HEK293 (cell line): ENCODE measurements at regions not wholly inside any gene's neighbourhood (a gene's known extent, or its start where the extent isn't known, plus 50 kb on each side); places are given as distances from the start of the nearest gene placed in this dataset.

Experiments
- CTCF ChIA-PET: fragments of 350-600 bp; formaldehyde crosslinking; extraction: SDS; loops from one replicate; lab custom pipeline; 2021; ENCODE audit warnings: antibody characterized with exemption; lab: Yijun Ruan, JAX
- POLR2A ChIA-PET: fragments of 300-600 bp; formaldehyde crosslinking; extraction: SDS; loops from one replicate; lab custom pipeline; 2020; ENCODE audit warnings: antibody characterized with exemption, inconsistent platforms; lab: Yijun Ruan, JAX
- H3K27ac ChIP-seq: fragments of 200-500 bp; sonication (Bioruptor generic); 2 replicates; pipeline ENCODE4 v1.5.1; 2014; ENCODE audit warnings: low read depth, low read length, control low read depth, inconsistent platforms; ENCODE audit errors: extremely low read depth
- H3K36me3 ChIP-seq, 2 experiments: fragments of 200-500 bp in 1 of 2; sonication (Bioruptor generic) in 1 of 2; 1 replicate in 1 of 2; 2 replicates in 1 of 2; pipeline ENCODE4 v1.5.1; 2014 to 2017; ENCODE audit warnings: inconsistent platforms in 2 of 2, low read length in 2 of 2; ENCODE audit not compliant: control insufficient read depth in 2 of 2, insufficient read depth in 1 of 2
- H3K4me1 ChIP-seq: fragments of 200-500 bp; sonication (Bioruptor generic); 2 replicates; pipeline ENCODE4 v1.5.1; 2014; ENCODE audit warnings: mild to moderate bottlenecking, low read length, inconsistent platforms; ENCODE audit not compliant: control insufficient read depth, insufficient read depth
- H3K4me3 ChIP-seq: 2 replicates; pipeline ENCODE4 v1.5.1; 2011; ENCODE audit warnings: low read depth, mild to moderate bottlenecking, control low read depth, low read length, moderate library complexity
- H3K9me3 ChIP-seq: fragments of 200-500 bp; sonication (Bioruptor generic); 2 replicates; pipeline ENCODE4 v1.5.1; 2014; ENCODE audit warnings: low read depth, low read length, inconsistent platforms; ENCODE audit not compliant: control insufficient read depth, insufficient read depth
- GLIS2 ChIP-seq: fragments of 450-650 bp; formaldehyde crosslinking; IDR thresholded peaks from 2 replicates; pipeline ENCODE4 v1.5.1; 2016; ENCODE audit warnings: missing biosample characterization, missing genetic modification characterization
- HOXC10 ChIP-seq: sonication (generic); formaldehyde crosslinking; IDR thresholded peaks from 2 replicates; pipeline ENCODE4 v1.8.1; 2023; ENCODE audit warnings: mild to moderate bottlenecking, missing genetic modification reagents
- HOXD13 ChIP-seq: sonication (generic); formaldehyde crosslinking; IDR thresholded peaks from 2 replicates; pipeline ENCODE4 v1.8.0; 2022; ENCODE audit warnings: missing genetic modification reagents, borderline replicate concordance
- IKZF3 ChIP-seq: fragments of 450-650 bp; IDR thresholded peaks from 2 replicates; pipeline ENCODE4 v1.5.0; 2018; ENCODE audit warnings: missing biosample characterization, mild to moderate bottlenecking, missing genetic modification characterization, moderate library complexity
- KLF8 ChIP-seq: fragments of 450-650 bp; formaldehyde crosslinking; IDR thresholded peaks from 2 replicates; pipeline ENCODE4 v1.5.1; 2016; ENCODE audit warnings: missing biosample characterization, missing genetic modification characterization
- OSR2 ChIP-seq: fragments of 450-650 bp; formaldehyde crosslinking; IDR thresholded peaks from 2 replicates; pipeline ENCODE4 v1.5.1; 2016; ENCODE audit warnings: missing biosample characterization, missing genetic modification characterization
- PRDM1 ChIP-seq: fragments of 450-650 bp; formaldehyde crosslinking; IDR thresholded peaks from 2 replicates; pipeline ENCODE4; 2016; ENCODE audit warnings: missing biosample characterization, missing genetic modification characterization
- WT1 ChIP-seq: fragments of 450-650 bp; formaldehyde crosslinking; IDR thresholded peaks from 2 replicates; pipeline ENCODE4 v1.5.1; 2016; ENCODE audit warnings: missing biosample characterization, missing genetic modification characterization
- ZNF10 ChIP-seq: fragments of 450-650 bp; formaldehyde crosslinking; IDR thresholded peaks from 2 replicates; pipeline ENCODE4 v1.5.1; 2017; ENCODE audit warnings: missing biosample characterization, missing genetic modification characterization
- ZNF114 ChIP-seq: fragments of 450-650 bp; formaldehyde crosslinking; IDR thresholded peaks from 2 replicates; pipeline ENCODE4 v1.5.0; 2017; ENCODE audit warnings: missing biosample characterization, missing genetic modification characterization
- ZNF133 ChIP-seq: fragments of 450-650 bp; formaldehyde crosslinking; IDR thresholded peaks from 2 replicates; pipeline ENCODE4 v1.5.1; 2016; ENCODE audit warnings: missing biosample characterization, missing genetic modification characterization
- ZNF140 ChIP-seq: fragments of 450-650 bp; formaldehyde crosslinking; IDR thresholded peaks from 2 replicates; pipeline ENCODE4 v1.5.1; 2016; ENCODE audit warnings: missing biosample characterization, missing genetic modification characterization
- ZNF2 ChIP-seq: fragments of 450-650 bp; formaldehyde crosslinking; IDR thresholded peaks from 2 replicates; pipeline ENCODE4 v1.5.1; 2016; ENCODE audit warnings: missing biosample characterization, missing genetic modification characterization
- ZNF221 ChIP-seq: fragments of 450-650 bp; formaldehyde crosslinking; IDR thresholded peaks from 2 replicates; pipeline ENCODE4 v1.5.1; 2017; ENCODE audit warnings: missing biosample characterization, missing genetic modification characterization, borderline replicate concordance
- ZNF423 ChIP-seq: fragments of 450-650 bp; formaldehyde crosslinking; IDR thresholded peaks from 2 replicates; pipeline ENCODE4 v1.5.1; 2016; ENCODE audit warnings: missing biosample characterization, missing genetic modification characterization
- ZNF510 ChIP-seq: fragments of 450-650 bp; formaldehyde crosslinking; IDR thresholded peaks from 2 replicates; pipeline ENCODE4 v1.5.1; 2018; ENCODE audit warnings: mild to moderate bottlenecking, missing genetic modification characterization, missing biosample characterization; ENCODE audit not compliant: insufficient replicate concordance
- ZNF529 ChIP-seq: fragments of 450-650 bp; formaldehyde crosslinking; IDR thresholded peaks from 2 replicates; pipeline ENCODE4 v1.5.1; 2017; ENCODE audit warnings: missing genetic modification characterization, missing biosample characterization; ENCODE audit not compliant: insufficient replicate concordance
- ZNF560 ChIP-seq: fragments of 450-650 bp; formaldehyde crosslinking; IDR thresholded peaks from 2 replicates; pipeline ENCODE4 v1.5.1; 2017; ENCODE audit warnings: missing biosample characterization, missing genetic modification characterization, borderline replicate concordance
- ZNF629 ChIP-seq: fragments of 450-650 bp; formaldehyde crosslinking; IDR thresholded peaks from 2 replicates; pipeline ENCODE4 v1.5.1; 2017; ENCODE audit warnings: missing biosample characterization, missing genetic modification characterization
- ZNF654 ChIP-seq: fragments of 450-650 bp; formaldehyde crosslinking; IDR thresholded peaks from 2 replicates; pipeline ENCODE4 v1.5.1; 2016; ENCODE audit warnings: low read depth, missing biosample characterization, missing genetic modification characterization
- ZNF664 ChIP-seq: fragments of 450-650 bp; formaldehyde crosslinking; IDR thresholded peaks from 2 replicates; pipeline ENCODE4 v1.5.1; 2016; ENCODE audit warnings: missing biosample characterization, missing genetic modification characterization
- ZNF670 ChIP-seq: fragments of 450-650 bp; formaldehyde crosslinking; IDR thresholded peaks from 2 replicates; pipeline ENCODE4 v1.5.1; 2016; ENCODE audit warnings: missing biosample characterization, missing genetic modification characterization, low read depth
- ZNF785 ChIP-seq: fragments of 450-650 bp; formaldehyde crosslinking; IDR thresholded peaks from 2 replicates; pipeline ENCODE4 v1.5.1; 2016; ENCODE audit warnings: missing biosample characterization, missing genetic modification characterization
- ZSCAN23 ChIP-seq: fragments of 450-650 bp; formaldehyde crosslinking; IDR thresholded peaks from 2 replicates; pipeline ENCODE4 v1.5.1; 2016; ENCODE audit warnings: missing biosample characterization, missing genetic modification characterization
- ZXDB ChIP-seq: fragments of 450-650 bp; formaldehyde crosslinking; IDR thresholded peaks from 2 replicates; pipeline ENCODE4 v1.5.1; 2016; ENCODE audit warnings: missing biosample characterization, missing genetic modification characterization
- TF ChIP-seq, protein P1 (sequence below): fragments of 450-650 bp; formaldehyde crosslinking; IDR thresholded peaks from 2 replicates; pipeline ENCODE4 v1.5.1; 2016; ENCODE audit warnings: missing biosample characterization, missing genetic modification characterization
- TF ChIP-seq, protein P2 (sequence below): fragments of 450-650 bp; formaldehyde crosslinking; IDR thresholded peaks from 2 replicates; pipeline ENCODE4 v1.5.1; 2016; ENCODE audit warnings: missing biosample characterization, missing genetic modification characterization
- TF ChIP-seq, protein P3 (sequence below): fragments of 450-650 bp; formaldehyde crosslinking; IDR thresholded peaks from 2 replicates; pipeline ENCODE4 v1.5.1; 2016; ENCODE audit warnings: missing biosample characterization, missing genetic modification characterization
- TF ChIP-seq, protein P4 (sequence below): fragments of 450-650 bp; formaldehyde crosslinking; IDR thresholded peaks from 2 replicates; pipeline ENCODE4 v1.5.1; 2016; ENCODE audit warnings: missing biosample characterization, missing genetic modification characterization
- TF ChIP-seq, protein P5 (sequence below): fragments of 450-650 bp; formaldehyde crosslinking; IDR thresholded peaks from 2 replicates; pipeline ENCODE4 v1.5.1; 2016; ENCODE audit warnings: missing biosample characterization, missing genetic modification characterization, low read depth

DNA sequence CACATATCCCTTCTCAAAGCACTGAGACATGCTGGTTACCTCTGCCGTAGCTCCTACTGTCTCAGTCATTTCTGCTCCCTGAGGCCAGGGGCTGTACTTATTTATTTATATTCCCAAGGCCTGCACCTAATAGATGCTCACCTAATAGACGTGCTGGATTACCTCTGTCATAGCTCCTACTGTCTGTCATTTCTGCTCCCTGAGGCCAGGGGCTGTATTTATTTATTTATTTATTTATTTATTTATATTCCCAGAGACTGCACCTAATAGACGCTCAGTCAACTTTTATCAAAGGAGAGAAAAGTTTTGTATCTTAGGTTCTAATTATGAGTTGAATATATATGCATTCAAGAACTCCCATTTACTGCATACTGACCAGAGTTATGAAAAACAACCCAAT, 414.0 kb upstream of the TRIB2 start (continued):
- no peak for TF ChIP-seq GLIS2
- TF ChIP-seq WT1 (tag by site-specific recombination), result no peak
- no peak for TF ChIP-seq ZNF670 (tag by site-specific recombination)
- TF ChIP-seq, protein P1, sequence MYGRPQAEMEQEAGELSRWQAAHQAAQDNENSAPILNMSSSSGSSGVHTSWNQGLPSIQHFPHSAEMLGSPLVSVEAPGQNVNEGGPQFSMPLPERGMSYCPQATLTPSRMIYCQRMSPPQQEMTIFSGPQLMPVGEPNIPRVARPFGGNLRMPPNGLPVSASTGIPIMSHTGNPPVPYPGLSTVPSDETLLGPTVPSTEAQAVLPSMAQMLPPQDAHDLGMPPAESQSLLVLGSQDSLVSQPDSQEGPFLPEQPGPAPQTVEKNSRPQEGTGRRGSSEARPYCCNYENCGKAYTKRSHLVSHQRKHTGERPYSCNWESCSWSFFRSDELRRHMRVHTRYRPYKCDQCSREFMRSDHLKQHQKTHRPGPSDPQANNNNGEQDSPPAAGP (tag by site-specific recombination), result no peak
- no peak for TF ChIP-seq KLF8
- no peak for TF ChIP-seq ZSCAN23 (tag by site-specific recombination)
- no peak for TF ChIP-seq ZNF133
- TF ChIP-seq OSR2 (tag by site-specific recombination), result no peak
- TF ChIP-seq, protein P2, sequence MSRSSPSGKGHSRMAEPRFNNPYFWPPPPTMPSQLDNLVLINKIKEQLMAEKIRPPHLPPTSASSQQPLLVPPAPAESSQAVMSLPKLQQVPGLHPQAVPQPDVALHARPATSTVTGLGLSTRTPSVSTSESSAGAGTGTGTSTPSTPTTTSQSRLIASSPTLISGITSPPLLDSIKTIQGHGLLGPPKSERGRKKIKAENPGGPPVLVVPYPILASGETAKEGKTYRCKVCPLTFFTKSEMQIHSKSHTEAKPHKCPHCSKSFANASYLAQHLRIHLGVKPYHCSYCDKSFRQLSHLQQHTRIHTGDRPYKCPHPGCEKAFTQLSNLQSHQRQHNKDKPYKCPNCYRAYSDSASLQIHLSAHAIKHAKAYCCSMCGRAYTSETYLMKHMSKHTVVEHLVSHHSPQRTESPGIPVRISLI (tag by site-specific recombination), result no peak
- TF ChIP-seq, protein P3, sequence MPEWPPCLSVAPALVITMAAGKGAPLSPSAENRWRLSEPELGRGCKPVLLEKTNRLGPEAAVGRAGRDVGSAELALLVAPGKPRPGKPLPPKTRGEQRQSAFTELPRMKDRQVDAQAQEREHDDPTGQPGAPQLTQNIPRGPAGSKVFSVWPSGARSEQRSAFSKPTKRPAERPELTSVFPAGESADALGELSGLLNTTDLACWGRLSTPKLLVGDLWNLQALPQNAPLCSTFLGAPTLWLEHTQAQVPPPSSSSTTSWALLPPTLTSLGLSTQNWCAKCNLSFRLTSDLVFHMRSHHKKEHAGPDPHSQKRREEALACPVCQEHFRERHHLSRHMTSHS, result no peak

DNA sequence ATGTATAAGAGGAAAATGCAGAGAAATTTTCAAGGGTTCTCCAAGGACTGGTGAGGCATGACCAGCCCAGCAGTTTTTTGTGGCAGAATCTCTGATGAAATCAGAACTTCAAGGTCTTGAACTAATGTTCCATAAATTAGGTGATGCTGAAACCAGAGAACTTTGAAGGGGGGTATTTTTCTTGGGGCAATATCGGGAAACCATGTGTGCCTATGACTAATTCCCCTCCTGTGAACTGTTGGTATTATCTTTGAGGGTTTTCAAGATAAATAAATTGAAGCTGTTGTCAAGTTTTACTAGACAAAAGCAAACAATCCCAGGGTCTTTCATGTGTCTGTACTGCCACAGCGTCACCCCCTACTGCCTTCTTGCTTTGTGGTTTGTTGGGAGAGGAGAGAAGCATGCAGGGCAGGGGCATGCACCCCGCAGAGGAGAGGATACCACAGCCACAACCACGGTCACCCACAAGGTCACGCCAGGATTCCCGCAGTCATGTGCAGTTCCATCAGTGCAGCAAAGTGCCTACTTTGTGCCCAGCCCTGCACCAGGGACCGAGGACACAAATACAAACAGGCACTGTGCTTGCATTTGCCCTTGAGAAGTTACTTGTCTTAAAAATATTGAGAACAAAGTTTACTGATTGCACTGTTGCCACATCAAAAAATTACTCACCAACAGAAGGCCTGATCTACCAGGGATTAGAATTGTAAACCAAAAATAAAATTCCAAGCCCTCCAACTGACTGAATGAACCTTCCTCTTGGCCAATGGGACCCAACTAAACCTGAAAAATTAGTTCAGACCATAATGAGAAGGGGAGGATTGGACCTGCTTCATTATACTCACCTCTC, 413.3 kb upstream of the TRIB2 start:
- H3K4me1 ChIP-seq, result peaks cover 20% of the 10 kb centered on the region
- ChIA-PET CTCF (no interaction called here), POLR2A (interaction anchor here (1.7 kb wide), 1 partner anchor 15 kb away, joined by 12 read pairs; no protein-coding TSS in a partner anchor)
- H3K9me3 ChIP-seq, result no peaks in the 10 kb centered on the region
- no peak overlapping the region for H3K4me3 ChIP-seq
- H3K27ac ChIP-seq, result peak overlapping the region; percentile 84
- no peaks in the 10 kb centered on the region for H3K36me3 ChIP-seq
- TF ChIP-seq ZNF629 (peak; percentile 89), ZNF140 (no peak), HOXC10 (CRISPR knock-in tag) (no peak), ZNF133 (no peak), HOXD13 (CRISPR knock-in tag) (peak; percentile 94), ZNF664 (peak; percentile 40), ZNF10 (peak; percentile 43; the same call in 1 of the 2 replicates), ZNF785 (tag by site-specific recombination) (no peak), ZNF2 (tag by site-specific recombination) (peak; percentile 37), ZXDB (tag by site-specific recombination) (peak; percentile 94), ZNF560 (tag by site-specific recombination) (no peak), PRDM1 (tag by site-specific recombination) (no peak), ZNF114 (tag by site-specific recombination) (no peak), ZNF529 (tag by site-specific recombination) (no peak), ZNF221 (peak; percentile 5; the same call in 1 of the 2 replicates), GLIS2 (0 out of 2 replicates have a peak, but pooled peaks have one; percentile 36), KLF8 (peak; percentile 84), ZNF510 (tag by site-specific recombination) (no peak), ZNF423 (peak; percentile 76), IKZF3 (tag by site-specific recombination) (peak; percentile 90), ZNF654 (tag by site-specific recombination) (no peak; the same call in 1 of the 2 replicates)
- TF ChIP-seq, protein P4, sequence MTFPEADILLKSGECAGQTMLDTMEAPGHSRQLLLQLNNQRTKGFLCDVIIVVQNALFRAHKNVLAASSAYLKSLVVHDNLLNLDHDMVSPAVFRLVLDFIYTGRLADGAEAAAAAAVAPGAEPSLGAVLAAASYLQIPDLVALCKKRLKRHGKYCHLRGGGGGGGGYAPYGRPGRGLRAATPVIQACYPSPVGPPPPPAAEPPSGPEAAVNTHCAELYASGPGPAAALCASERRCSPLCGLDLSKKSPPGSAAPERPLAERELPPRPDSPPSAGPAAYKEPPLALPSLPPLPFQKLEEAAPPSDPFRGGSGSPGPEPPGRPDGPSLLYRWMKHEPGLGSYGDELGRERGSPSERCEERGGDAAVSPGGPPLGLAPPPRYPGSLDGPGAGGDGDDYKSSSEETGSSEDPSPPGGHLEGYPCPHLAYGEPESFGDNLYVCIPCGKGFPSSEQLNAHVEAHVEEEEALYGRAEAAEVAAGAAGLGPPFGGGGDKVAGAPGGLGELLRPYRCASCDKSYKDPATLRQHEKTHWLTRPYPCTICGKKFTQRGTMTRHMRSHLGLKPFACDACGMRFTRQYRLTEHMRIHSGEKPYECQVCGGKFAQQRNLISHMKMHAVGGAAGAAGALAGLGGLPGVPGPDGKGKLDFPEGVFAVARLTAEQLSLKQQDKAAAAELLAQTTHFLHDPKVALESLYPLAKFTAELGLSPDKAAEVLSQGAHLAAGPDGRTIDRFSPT (tag by site-specific recombination), result no peak
- TF ChIP-seq, protein P5, sequence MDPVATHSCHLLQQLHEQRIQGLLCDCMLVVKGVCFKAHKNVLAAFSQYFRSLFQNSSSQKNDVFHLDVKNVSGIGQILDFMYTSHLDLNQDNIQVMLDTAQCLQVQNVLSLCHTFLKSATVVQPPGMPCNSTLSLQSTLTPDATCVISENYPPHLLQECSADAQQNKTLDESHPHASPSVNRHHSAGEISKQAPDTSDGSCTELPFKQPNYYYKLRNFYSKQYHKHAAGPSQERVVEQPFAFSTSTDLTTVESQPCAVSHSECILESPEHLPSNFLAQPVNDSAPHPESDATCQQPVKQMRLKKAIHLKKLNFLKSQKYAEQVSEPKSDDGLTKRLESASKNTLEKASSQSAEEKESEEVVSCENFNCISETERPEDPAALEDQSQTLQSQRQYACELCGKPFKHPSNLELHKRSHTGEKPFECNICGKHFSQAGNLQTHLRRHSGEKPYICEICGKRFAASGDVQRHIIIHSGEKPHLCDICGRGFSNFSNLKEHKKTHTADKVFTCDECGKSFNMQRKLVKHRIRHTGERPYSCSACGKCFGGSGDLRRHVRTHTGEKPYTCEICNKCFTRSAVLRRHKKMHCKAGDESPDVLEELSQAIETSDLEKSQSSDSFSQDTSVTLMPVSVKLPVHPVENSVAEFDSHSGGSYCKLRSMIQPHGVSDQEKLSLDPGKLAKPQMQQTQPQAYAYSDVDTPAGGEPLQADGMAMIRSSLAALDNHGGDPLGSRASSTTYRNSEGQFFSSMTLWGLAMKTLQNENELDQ (tag by site-specific recombination), result 0 out of 2 replicates have a peak, but pooled peaks have one; percentile 47
